Left colon (tissue), 2 donors: ENCODE measurements at regions not wholly inside any gene's neighbourhood (a gene's known extent, or its start where the extent isn't known, plus 50 kb on each side); places are given as distances from the start of the nearest gene placed in this dataset.
A peak's percentile ranks its signal among the peaks of the same experiment; 100 is the strongest.
"Not testable (repeated sequence)": the region's sequence is repeated elsewhere in the genome, so short reads cannot be mapped to it uniquely, and the experiment has no call there.

Source experiments
- ATAC-seq: fragments of 200-7000 bp; cut with Tn5 transposase; one replicate; pipeline ENCODE4 v1.9.1; 2020; ENCODE audit warnings: mild to moderate bottlenecking, moderate library complexity
- DNase-seq, 2 donors: peaks; one replicate each; pipeline ENCODE4 v3.0.0-alpha.2; 2020
- intact Hi-C, 2 donors: fragments of 100-400 bp; cut with DNase I in 1 of 2; cut with micrococcal nuclease in 1 of 2; formaldehyde crosslinking; loops; one replicate each; pipeline versions ENCODE4 v1.11.2 to v1.14.0; 2022; cut with DNase I, micrococcal nuclease
- donor health status: DM: no; HTN: no; CAD: no.
- donor health status: DM: yes; HTN: yes; CAD: no.

DNA sequence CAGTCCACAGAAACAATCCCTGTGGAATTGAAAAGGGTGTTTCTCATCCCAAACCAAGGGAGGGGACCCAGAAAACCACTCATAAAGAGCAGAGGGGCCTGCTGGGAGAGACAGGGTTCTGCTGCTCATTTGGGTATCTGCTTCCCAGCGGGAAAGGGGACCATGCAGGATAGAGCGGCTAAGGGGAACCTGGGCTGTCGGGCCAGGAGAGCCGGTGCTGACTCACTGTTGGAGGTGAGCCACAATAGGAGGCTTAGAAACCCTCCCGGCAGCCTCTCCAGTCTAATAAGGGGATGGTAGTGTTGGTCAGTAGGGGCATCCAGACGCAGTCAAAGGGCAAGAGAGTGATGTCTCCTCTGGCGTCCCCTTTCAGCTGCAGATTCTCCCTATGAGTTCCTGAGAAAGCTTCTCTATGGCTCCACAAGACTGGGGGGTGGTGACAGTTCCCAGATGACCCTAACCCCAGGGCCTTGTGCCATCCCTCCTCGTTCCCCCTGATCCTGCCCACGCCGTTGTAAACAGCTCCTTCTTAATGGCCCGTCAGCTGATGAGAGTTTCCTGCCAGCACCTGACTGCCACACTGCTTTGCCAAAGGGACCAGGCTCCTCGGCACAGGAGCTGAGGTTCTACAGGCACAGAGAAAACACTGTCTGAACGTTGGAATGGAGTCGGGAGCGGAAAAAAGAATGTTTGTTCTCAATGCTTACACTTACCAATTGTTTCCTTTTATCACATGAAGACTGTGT lies 646.1 kb upstream of the DEFB115 start:
- DNase-seq (no peak), ATAC-seq (no peak)
- intact Hi-C loops: no loop called here

DNA sequence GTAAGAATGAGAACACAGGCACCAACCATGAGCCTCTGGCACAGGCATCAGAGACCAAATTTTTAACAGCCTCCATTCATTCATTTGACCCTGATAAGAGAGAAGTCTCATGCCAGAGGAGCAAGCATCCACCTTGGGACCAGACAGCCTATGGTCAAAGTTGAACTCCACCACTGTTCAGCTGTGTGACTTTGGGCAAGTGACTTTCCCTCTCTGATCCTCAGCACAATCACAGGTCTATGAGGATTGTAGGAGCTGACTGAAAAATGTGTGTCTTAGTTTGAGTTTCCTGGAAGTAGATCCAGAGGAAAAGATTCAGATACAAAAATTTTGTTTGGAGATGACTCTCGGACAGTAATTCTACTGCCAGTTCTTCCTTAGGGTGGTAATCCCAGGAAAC lies 645.1 kb upstream of the DEFB115 start:
- no peak for DNase-seq
- ATAC-seq: no peak
- intact Hi-C loops: no loop called here

- ATAC-seq, intact Hi-C loops, DNase-seq: not testable (repeated sequence)
Measured at GRCh38 chr20:30621346-30621745, 636.1 kb upstream of the DEFB115 start.

GRCh38 chr20:30624310-30624709 lies 633.2 kb upstream of the DEFB115 start:
- DNase-seq, intact Hi-C loops, ATAC-seq: not testable (repeated sequence)

DNA sequence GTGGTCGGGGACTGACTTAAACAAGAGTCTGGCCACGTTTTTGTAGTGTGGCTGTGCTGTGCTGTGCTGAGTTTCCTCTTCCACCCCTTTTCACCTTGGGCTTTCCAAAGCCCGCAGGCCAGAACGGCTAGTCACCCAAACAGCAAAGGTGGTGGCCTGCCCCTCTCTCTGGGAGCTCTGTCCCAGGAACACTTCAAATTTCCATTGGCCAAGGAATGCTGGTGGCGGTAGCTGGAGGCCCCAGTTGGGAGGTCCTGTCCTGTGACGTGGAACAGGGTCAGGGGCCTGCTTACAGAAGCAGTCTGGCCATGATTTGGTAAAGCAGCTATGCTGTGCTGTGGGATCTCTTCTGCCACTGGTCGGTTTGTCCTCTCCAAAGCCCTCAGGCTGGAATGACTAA lies 628.1 kb upstream of the DEFB115 start:
- ATAC-seq, DNase-seq, intact Hi-C loops: not testable (repeated sequence)

- intact Hi-C loops: no loop called here
- DNase-seq: no peak
- no peak for ATAC-seq
Measured at GRCh38 chr20:30630761-30631160, 626.7 kb upstream of the DEFB115 start.

GRCh38 chr20:30631261-30631789 lies 626.1 kb upstream of the DEFB115 start:
- intact Hi-C loops, DNase-seq, ATAC-seq: not testable (repeated sequence)

DNA sequence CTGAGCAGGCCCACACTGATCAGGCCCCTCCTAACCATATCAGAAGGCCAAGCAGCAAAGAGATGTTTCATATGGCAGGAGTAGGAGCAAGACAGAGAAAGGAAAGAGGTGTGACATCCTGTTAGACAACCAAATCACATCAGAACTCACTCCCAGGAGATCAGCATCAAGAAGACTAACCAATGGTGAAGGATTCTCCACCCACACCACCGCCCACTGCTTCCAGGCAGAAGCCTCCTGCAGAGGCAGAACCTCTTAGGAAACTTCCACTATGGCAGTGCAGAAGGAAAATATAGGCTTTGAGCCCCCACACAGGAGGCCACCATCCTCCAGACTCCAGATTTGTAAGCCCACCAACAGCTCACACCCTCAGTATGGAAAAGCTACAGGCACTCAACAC lies 624.7 kb upstream of the DEFB115 start:
- intact Hi-C loops, DNase-seq, ATAC-seq: not testable (repeated sequence)

GRCh38 chr20:30641522-30641921 lies 615.9 kb upstream of the DEFB115 start:
- intact Hi-C loops, ATAC-seq, DNase-seq: not testable (repeated sequence)

DNA sequence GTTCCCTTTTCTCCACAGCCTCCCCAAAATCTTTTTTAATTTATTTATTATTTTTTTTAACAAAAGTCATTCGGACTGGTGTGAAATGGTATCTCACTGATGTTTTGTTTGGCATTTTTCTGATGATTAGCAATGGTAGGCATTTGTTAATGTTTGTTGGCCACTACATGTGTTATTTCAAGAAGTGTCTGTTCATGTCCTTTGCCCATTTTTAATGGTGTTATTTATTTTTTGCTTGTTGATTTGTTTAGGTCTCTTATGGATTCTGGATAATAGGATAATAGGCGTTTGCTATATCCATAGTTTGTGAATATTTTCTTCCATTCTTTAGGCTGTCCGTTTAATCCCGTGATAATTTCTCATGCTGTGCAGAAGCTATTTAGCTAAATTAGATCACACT lies 596.5 kb upstream of the DEFB115 start:
- DNase-seq, ATAC-seq, intact Hi-C loops: not testable (repeated sequence)

DNA sequence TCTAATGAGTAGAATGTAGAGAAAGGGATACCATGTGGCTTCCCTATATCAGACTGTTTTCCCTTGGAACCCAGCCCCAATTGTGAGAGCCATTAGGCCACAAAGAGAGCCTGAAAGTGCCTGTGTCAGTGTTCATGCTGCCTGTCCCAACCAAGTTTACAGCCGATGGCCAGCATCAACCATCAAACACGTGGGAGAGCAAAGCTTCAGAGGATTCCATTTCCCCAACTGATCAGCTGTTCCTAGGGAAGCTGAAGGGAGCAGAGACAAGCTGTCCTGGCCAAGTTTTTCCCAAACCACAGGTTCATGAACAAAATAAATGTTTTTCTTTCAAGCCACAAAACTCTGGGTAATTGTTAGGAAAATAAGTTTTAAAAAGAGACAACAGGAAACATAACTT lies 589.0 kb upstream of the DEFB115 start:
- DNase-seq, intact Hi-C loops, ATAC-seq: not testable (repeated sequence)

DNA sequence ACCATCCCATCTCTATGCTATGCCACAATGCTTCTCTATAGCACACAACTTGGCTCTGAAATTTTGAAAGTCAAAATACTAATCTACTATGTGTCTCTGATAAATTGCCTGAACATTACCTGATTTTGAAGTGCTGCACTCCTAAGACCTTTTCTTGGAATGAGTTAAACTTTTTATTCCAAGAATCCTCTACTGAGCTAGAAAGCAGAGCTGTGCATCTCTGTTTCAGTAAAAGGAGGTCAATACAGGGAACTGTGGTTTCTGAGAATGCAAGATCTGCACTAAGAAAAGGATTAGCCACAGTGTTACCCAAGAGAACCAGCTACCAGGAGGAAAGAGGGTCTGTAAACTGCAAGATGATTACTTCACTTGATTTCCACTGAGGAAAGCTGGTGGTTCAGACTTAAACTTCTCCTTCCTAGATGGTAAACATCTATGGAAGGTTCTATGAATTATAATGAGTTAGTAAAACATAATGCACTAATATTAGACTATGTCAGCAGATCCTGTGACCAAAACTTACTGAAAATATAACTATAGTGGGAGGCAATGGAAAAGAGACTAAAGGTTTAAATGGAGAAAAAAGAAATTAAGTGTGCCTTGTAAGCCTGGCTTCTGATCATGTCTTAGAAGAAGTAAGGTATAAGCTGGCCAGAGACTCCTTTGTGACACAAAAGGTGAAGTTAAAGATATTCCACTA lies 588.0 kb upstream of the DEFB115 start:
- ATAC-seq, DNase-seq, intact Hi-C loops: not testable (repeated sequence)

- intact Hi-C loops, DNase-seq, ATAC-seq: not testable (repeated sequence)
Measured at GRCh38 chr20:30671120-30671519, 586.3 kb upstream of the DEFB115 start.

GRCh38 chr20:30675988-30676564 lies 581.4 kb upstream of the DEFB115 start:
- DNase-seq, ATAC-seq, intact Hi-C loops: not testable (repeated sequence)

GRCh38 chr20:30682236-30682635 lies 575.2 kb upstream of the DEFB115 start:
- intact Hi-C loops, DNase-seq, ATAC-seq: not testable (repeated sequence)

GRCh38 chr20:30712861-30713260 lies 544.6 kb upstream of the DEFB115 start:
- ATAC-seq, intact Hi-C loops, DNase-seq: not testable (repeated sequence)

DNA sequence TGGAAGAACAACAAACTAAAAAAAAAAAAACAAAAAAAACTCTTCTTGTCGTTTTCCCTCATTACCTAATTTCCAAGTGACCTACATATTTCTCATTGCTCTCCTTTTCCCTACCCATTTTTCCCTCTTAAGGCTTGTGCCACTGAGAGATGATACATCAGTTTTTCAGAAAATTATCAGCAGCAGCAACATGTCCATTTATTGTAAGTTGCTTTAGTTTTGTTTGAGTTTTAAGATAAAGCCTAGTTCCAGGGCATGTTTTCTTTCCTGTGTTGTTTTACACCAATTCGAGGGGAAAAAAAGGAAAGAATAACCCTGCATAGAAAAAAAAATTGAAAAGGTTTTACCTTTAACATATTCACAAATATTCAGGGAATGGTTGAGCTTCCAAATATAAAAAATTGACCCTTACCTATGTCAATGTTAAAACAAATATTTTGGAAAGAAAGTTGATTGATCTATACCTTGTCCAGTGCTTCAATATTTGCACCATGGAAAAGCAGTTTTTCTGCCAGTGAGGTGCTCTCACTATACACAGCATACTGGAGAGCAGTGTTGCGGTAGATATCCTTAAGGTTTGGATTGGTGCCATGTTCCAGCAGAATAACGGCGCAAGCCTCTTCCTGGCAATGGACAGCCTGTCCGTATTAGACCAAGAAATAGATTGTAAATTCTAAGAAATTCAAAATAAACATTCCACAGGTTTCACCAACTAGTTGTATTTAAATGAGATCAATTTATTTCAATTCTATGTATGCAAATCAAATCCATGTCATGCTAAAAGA lies 537.9 kb upstream of the DEFB115 start:
- intact Hi-C loops, DNase-seq, ATAC-seq: not testable (repeated sequence)

- intact Hi-C loops, ATAC-seq: not testable (repeated sequence)
- peak in 1 of 2 donors; percentile 15 for DNase-seq
Measured at GRCh38 chr20:30723511-30723910, 534.0 kb upstream of the DEFB115 start.
